Endothelial cell of umbilical vein (primary cell): ENCODE measurements at regions not wholly inside any gene's neighbourhood (a gene's known extent, or its start where the extent isn't known, plus 50 kb on each side); places are given as distances from the start of the nearest gene placed in this dataset.

Experiments
- CTCF ChIP-seq, 2 donors: IDR thresholded peaks; 1 replicate in 1 of 2; 2 replicates in 1 of 2; pipeline ENCODE4 v1.5.1; 2011; ENCODE audit warnings: low read length in 2 of 2, mild to moderate bottlenecking in 2 of 2, moderate library complexity in 2 of 2, control low read depth in 1 of 2, inconsistent platforms in 1 of 2, low read depth in 1 of 2; ENCODE audit not compliant: insufficient read depth in 1 of 2; ENCODE audit errors: extremely low read depth in 1 of 2
- EZH2 ChIP-seq: IDR thresholded peaks from 2 replicates; pipeline ENCODE4 v1.6.1; 2012; ENCODE audit warnings: borderline replicate concordance, low read depth, mild to moderate bottlenecking, moderate library complexity, low read length, inconsistent platforms; ENCODE audit not compliant: severe bottlenecking
- FOS ChIP-seq: IDR thresholded peaks from 2 replicates; pipeline ENCODE4 v1.6.1; 2011; ENCODE audit warnings: mild to moderate bottlenecking, low read length, moderate library complexity, borderline replicate concordance; ENCODE audit not compliant: insufficient read depth
- MYC ChIP-seq: IDR thresholded peaks from one replicate; pipeline ENCODE4 v1.6.1; 2011; ENCODE audit warnings: mild to moderate bottlenecking, low read depth, low read length
- POLR2A ChIP-seq: IDR thresholded peaks from 2 replicates; pipeline ENCODE4 v1.6.1; 2012; ENCODE audit warnings: low read depth, mild to moderate bottlenecking, control low read depth, low read length
- POLR2AphosphoS5 ChIP-seq: IDR thresholded peaks from 2 replicates; pipeline ENCODE4 v1.6.1; 2012; ENCODE audit warnings: low read depth, mild to moderate bottlenecking, control low read depth, low read length, moderate library complexity; ENCODE audit not compliant: insufficient read depth
- TF ChIP-seq, protein P1 (sequence below): IDR thresholded peaks from 2 replicates; pipeline ENCODE4 v1.6.1; 2011; ENCODE audit not compliant: insufficient read depth, insufficient read length

GRCh38 chr2:189249901-189250300 is 70.3 kb upstream of the COL5A2 start:
- no peak for TF ChIP-seq POLR2A
- no peak for TF ChIP-seq POLR2AphosphoS5
- TF ChIP-seq EZH2: no peak
- TF ChIP-seq CTCF (IDR thresholded peaks at IDR 0.05; ENCODE audit: extremely low read depth in 1 of 2, insufficient read depth in 1 of 2, low read depth in 1 of 2, low read length in 2 of 2): no peak
- no peak for TF ChIP-seq MYC
- TF ChIP-seq FOS: no peak
- TF ChIP-seq, protein P1, sequence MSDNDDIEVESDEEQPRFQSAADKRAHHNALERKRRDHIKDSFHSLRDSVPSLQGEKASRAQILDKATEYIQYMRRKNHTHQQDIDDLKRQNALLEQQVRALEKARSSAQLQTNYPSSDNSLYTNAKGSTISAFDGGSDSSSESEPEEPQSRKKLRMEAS: no peak
